Smooth muscle cell (in vitro differentiated cells): ENCODE measurements at regions not wholly inside any gene's neighbourhood (a gene's known extent, or its start where the extent isn't known, plus 50 kb on each side); places are given as distances from the start of the nearest gene placed in this dataset.

Source experiments
- DNase-seq: peaks from one replicate; lab custom pipeline; 2025; ENCODE audit not compliant: unreplicated experiment; lab: John Stamatoyannopoulos, UW
- H2AFZ ChIP-seq: fragments of 200-600 bp; sonication (generic); 2 replicates; pipeline ENCODE4 v1.6.0; 2016; ENCODE audit warnings: antibody characterized with exemption, low read depth, mild to moderate bottlenecking
- H3F3A ChIP-seq: fragments of 200-600 bp; sonication (generic); 2 replicates; pipeline ENCODE4 v1.6.0; 2017; ENCODE audit warnings: antibody characterized with exemption, low read depth
- H3K27ac ChIP-seq: fragments of 200-600 bp; sonication (generic); 2 replicates; pipeline ENCODE4 v1.5.1; 2016; ENCODE audit warnings: low read depth, mild to moderate bottlenecking
- H3K27me3 ChIP-seq: fragments of 200-600 bp; sonication (generic); 2 replicates; pipeline ENCODE4 v1.6.1; 2016; ENCODE audit warnings: low read depth, mild to moderate bottlenecking
- H3K36me3 ChIP-seq: fragments of 200-600 bp; sonication (generic); 2 replicates; pipeline ENCODE4 v1.5.1; 2016; ENCODE audit warnings: low read depth
- H3K4me1 ChIP-seq: fragments of 200-600 bp; sonication (generic); 2 replicates; pipeline ENCODE4 v1.5.1; 2016; ENCODE audit warnings: low read depth
- H3K4me2 ChIP-seq: fragments of 200-600 bp; sonication (generic); 2 replicates; pipeline ENCODE4 v1.6.0; 2016; ENCODE audit warnings: mild to moderate bottlenecking
- H3K4me3 ChIP-seq: fragments of 200-600 bp; sonication (generic); 2 replicates; pipeline ENCODE4 v1.5.1; 2016; ENCODE audit warnings: mild to moderate bottlenecking
- H3K79me2 ChIP-seq: fragments of 200-600 bp; sonication (generic); 2 replicates; pipeline ENCODE4 v1.6.0; 2016; ENCODE audit warnings: low read depth, mild to moderate bottlenecking
- H3K9ac ChIP-seq: fragments of 200-600 bp; sonication (generic); 2 replicates; pipeline ENCODE4 v1.6.0; 2016; ENCODE audit warnings: low read depth
- H3K9me3 ChIP-seq: fragments of 200-600 bp; sonication (generic); replicated peaks from 2 replicates; pipeline ENCODE4 v1.5.1; 2016; ENCODE audit warnings: low read depth
- H4K20me1 ChIP-seq: fragments of 200-600 bp; sonication (generic); 2 replicates; pipeline ENCODE4 v1.6.0; 2016; ENCODE audit warnings: low read depth
- WGBS: methylation state at CpG from one replicate; pipeline ENCODE4 v1.1.7; 2016; ENCODE audit warnings: low lambda C conversion rate; 5-methylcytosine and 5-hydroxymethylcytosine counted together
- TF ChIP-seq, protein P1 (sequence below): fragments of 200-600 bp; sonication (generic); IDR thresholded peaks from 2 replicates; pipeline ENCODE4 v1.5.1; 2017; ENCODE audit warnings: borderline replicate concordance, mild to moderate bottlenecking, antibody characterized with exemption; ENCODE audit not compliant: insufficient read depth, poor library complexity, severe bottlenecking

- Histone ChIP-seq H3K27me3 (no peaks in the 10 kb centered on the region), H3K4me2 (no peak overlapping the region), H3K9me3 (no peaks in the 10 kb centered on the region), H3K4me1 (no peaks in the 10 kb centered on the region), H3F3A (no peaks in the 10 kb centered on the region), H3K4me3 (no peak overlapping the region), H3K79me2 (no peaks in the 10 kb centered on the region), H3K9ac (no peak overlapping the region), H3K27ac (no peak overlapping the region), H4K20me1 (no peaks in the 10 kb centered on the region), H2AFZ (no peak overlapping the region), H3K36me3 (no peaks in the 10 kb centered on the region)
- DNase-seq: no peak
- 87% methylated on average over 1 of the region's 1 CpG for WGBS
- TF ChIP-seq, protein P1, sequence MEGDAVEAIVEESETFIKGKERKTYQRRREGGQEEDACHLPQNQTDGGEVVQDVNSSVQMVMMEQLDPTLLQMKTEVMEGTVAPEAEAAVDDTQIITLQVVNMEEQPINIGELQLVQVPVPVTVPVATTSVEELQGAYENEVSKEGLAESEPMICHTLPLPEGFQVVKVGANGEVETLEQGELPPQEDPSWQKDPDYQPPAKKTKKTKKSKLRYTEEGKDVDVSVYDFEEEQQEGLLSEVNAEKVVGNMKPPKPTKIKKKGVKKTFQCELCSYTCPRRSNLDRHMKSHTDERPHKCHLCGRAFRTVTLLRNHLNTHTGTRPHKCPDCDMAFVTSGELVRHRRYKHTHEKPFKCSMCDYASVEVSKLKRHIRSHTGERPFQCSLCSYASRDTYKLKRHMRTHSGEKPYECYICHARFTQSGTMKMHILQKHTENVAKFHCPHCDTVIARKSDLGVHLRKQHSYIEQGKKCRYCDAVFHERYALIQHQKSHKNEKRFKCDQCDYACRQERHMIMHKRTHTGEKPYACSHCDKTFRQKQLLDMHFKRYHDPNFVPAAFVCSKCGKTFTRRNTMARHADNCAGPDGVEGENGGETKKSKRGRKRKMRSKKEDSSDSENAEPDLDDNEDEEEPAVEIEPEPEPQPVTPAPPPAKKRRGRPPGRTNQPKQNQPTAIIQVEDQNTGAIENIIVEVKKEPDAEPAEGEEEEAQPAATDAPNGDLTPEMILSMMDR: no peak
Measured at GRCh38 chr18:1252936-1253335, 348.3 kb downstream of the ADCYAP1 start.

- H3K9ac ChIP-seq: no peak overlapping the region
- 87% methylated on average over 3 of the region's 3 CpGs for WGBS
Measured at GRCh38 chr18:1253827-1254226, 349.2 kb downstream of the ADCYAP1 start.

DNA sequence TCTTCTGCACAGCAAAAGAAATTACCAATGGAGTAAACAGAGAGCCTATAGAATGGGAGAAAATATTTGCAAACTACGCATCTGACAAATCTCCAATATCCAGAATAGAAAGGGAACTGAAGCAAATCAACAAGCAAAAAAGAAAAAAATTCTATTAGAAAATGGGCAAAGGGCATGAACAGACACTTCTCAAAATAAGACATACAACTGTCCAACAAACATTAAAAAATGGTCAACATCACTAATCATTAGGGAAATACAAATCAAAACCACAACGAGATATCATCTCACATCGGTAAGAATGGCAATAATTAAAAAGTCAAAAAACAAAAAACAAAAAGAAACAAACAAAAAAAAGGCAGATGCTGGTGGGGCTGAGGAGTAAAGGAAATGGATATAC lies 356.4 kb downstream of the ADCYAP1 start:
- Histone ChIP-seq H3F3A (no peaks in the 10 kb centered on the region), H3K36me3 (no peaks in the 10 kb centered on the region), H3K27ac (no peak overlapping the region), H3K4me3 (no peak overlapping the region), H4K20me1 (no peaks in the 10 kb centered on the region), H3K9me3 (peaks cover 3% of the 10 kb centered on the region), H3K79me2 (no peaks in the 10 kb centered on the region), H3K9ac (no peak overlapping the region), H3K4me1 (no peaks in the 10 kb centered on the region), H3K27me3 (no peaks in the 10 kb centered on the region), H2AFZ (no peak overlapping the region), H3K4me2 (no peak overlapping the region)
- WGBS: 95% methylated on average over 3 of the region's 3 CpGs
- TF ChIP-seq, protein P1: no peak
- DNase-seq: no peak

More at GRCh38 chr18:1253827-1254226, 349.2 kb downstream of the ADCYAP1 start:
- Histone ChIP-seq H3K4me2 (no peak overlapping the region), H3K79me2 (no peaks in the 10 kb centered on the region), H3K36me3 (no peaks in the 10 kb centered on the region), H3F3A (no peaks in the 10 kb centered on the region), H4K20me1 (no peaks in the 10 kb centered on the region), H3K27ac (no peak overlapping the region), H3K4me1 (no peaks in the 10 kb centered on the region), H3K4me3 (no peak overlapping the region), H3K27me3 (no peaks in the 10 kb centered on the region), H3K9me3 (no peaks in the 10 kb centered on the region), H2AFZ (no peak overlapping the region)
- no peak for DNase-seq
- TF ChIP-seq, protein P1: no peak

DNA sequence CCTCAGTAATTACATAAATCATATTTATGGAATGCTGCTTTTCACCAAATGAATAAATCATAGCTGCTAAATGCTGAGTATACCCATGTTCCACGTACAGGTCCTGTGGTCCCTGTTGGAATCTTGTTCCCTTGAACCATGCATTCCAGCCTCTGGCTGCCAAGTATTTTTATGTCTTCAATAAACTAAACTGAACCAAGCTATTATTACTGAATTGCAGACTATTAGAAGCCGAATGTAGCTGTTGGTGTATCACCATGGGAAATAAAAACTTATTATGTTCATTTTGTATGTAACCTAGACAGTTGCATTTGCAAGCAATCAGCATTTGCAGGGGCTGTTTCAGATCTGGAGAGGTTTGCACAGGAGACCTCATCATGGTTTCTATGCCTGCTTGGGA lies 362.4 kb downstream of the ADCYAP1 start:
- Histone ChIP-seq H4K20me1 (no peaks in the 10 kb centered on the region), H3F3A (no peaks in the 10 kb centered on the region), H3K4me2 (no peak overlapping the region), H3K27ac (no peak overlapping the region), H3K36me3 (no peaks in the 10 kb centered on the region), H2AFZ (no peak overlapping the region), H3K4me3 (no peak overlapping the region), H3K4me1 (no peaks in the 10 kb centered on the region), H3K9me3 (no peaks in the 10 kb centered on the region), H3K79me2 (no peaks in the 10 kb centered on the region), H3K27me3 (no peaks in the 10 kb centered on the region), H3K9ac (no peak overlapping the region)
- DNase-seq: no peak
- 87% methylated on average over 2 of the region's 2 CpGs for WGBS
- TF ChIP-seq, protein P1: no peak
